ENCODE measurements at regions not wholly inside any gene's neighbourhood (a gene's known extent, or its start where the extent isn't known, plus 50 kb on each side); places are given as distances from the start of the nearest gene placed in this dataset.

- 3% methylated on average over 2 of the region's 2 CpGs for WGBS (ENCODE audit: insufficient coverage, low coverage, missing lambda C conversion rate)
- Histone ChIP-seq H3K4me1 (replicated peaks in 1 of 2; ENCODE audit: control insufficient read depth in 2 of 2, insufficient read depth in 2 of 2, low read length in 2 of 2) (no peaks in the 10 kb centered on the region), H3K27ac (ENCODE audit: extremely low read depth, low read depth, low read length) (no peak overlapping the region), H3K9me1 (ENCODE audit: control insufficient read depth, insufficient read depth, low read length) (no peaks in the 10 kb centered on the region), H3K27me3 (ENCODE audit: control insufficient read depth in 2 of 2, insufficient read depth in 2 of 2, low read length in 2 of 2) (peaks cover 30 to 53% of the 10 kb centered on the region in 2 experiments), H3K79me2 (ENCODE audit: control insufficient read depth, insufficient read depth, low read length) (no peaks in the 10 kb centered on the region), H3K9me3 (replicated peaks; ENCODE audit: control insufficient read depth, insufficient read depth, low read depth, low read length) (no peaks in the 10 kb centered on the region), H3K4me2 (ENCODE audit: insufficient read depth, low read length) (no peak overlapping the region), H3K4me3 (no peak overlapping the region), H3K36me3 (ENCODE audit: control insufficient read depth, insufficient read depth, low read length) (no peaks in the 10 kb centered on the region), H3K9ac (ENCODE audit: insufficient read depth in 1 of 2, low read depth in 2 of 2, low read length in 2 of 2) (no peak overlapping the region), H4K20me1 (replicated peaks; ENCODE audit: control insufficient read depth, insufficient read depth, low read length) (no peaks in the 10 kb centered on the region), H2AFZ (ENCODE audit: low read depth, low read length) (no peak overlapping the region)
- no peak for FAIRE-seq
- POLR2A ChIA-PET, result interaction anchor here (0.9 to 1.1 kb wide), 3 partner anchors 39 to 321 kb away, joined by 4 to 6 read pairs (median 4); no protein-coding TSS in a partner anchor
- ATAC-seq, result no peak
- no TSS peak for BruUV-seq (replicated peaks)
- CTCF ChIA-PET (ENCODE audit: low intra/inter-chr PET ratio), result no interaction called here
- intact Hi-C loops (cut with micrococcal nuclease) (no loop called here), in situ Hi-C loops (cut with MboI) (no loop called here)
- TF ChIP-seq TBL1XR1 (IDR thresholded peaks at IDR 0.05; ENCODE audit: low read length in 2 of 2) (no peak), HOMEZ (CRISPR knock-in tag; IDR thresholded peaks at IDR 0.05) (no peak), ZNF764 (CRISPR knock-in tag; IDR thresholded peaks at IDR 0.05; ENCODE audit: low read depth) (no peak), CHCHD3 (CRISPR knock-in tag; IDR thresholded peaks at IDR 0.05) (no peak), ZZZ3 (IDR thresholded peaks at IDR 0.05) (no peak), SRF (CRISPR knock-in tag; IDR thresholded peaks at IDR 0.05) (no peak), TARDBP (IDR thresholded peaks at IDR 0.05) (no peak)
- TF ChIP-seq, protein P1, sequence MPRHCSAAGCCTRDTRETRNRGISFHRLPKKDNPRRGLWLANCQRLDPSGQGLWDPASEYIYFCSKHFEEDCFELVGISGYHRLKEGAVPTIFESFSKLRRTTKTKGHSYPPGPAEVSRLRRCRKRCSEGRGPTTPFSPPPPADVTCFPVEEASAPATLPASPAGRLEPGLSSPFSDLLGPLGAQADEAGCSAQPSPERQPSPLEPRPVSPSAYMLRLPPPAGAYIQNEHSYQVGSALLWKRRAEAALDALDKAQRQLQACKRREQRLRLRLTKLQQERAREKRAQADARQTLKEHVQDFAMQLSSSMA (CRISPR knock-in tag; IDR thresholded peaks at IDR 0.05), result no peak
- DNase-seq (ENCODE audit: extremely low read depth in 1 of 4, low spot score in 3 of 4), result no peak
Measured at GRCh38 chr21:36596174-36596573, 102.7 kb upstream of the SIM2 start.
